ENCODE measurements at regions not wholly inside any gene's neighbourhood (a gene's known extent, or its start where the extent isn't known, plus 50 kb on each side); places are given as distances from the start of the nearest gene placed in this dataset.
"Not testable (repeated sequence)": the region's sequence is repeated elsewhere in the genome, so short reads cannot be mapped to it uniquely, and the experiment has no call there.

GRCh38 chr13:107916902-107917301 lies 298.4 kb downstream of the LIG4 start:
- not testable (repeated sequence) for H2AFZ ChIP-seq (ENCODE audit: low read depth, low read length); H3K79me2 ChIP-seq (replicated peaks; ENCODE audit: insufficient read depth, low read length); H3K27me3 ChIP-seq (ENCODE audit: insufficient read depth, low read depth, low read length); H3K4me3 ChIP-seq (ENCODE audit: low read length); H3K9me2 ChIP-seq (ENCODE audit: insufficient read depth, low read length); H3K36me3 ChIP-seq (ENCODE audit: insufficient read depth, low read length); H3K9me3 ChIP-seq (ENCODE audit: low read length); H3F3A ChIP-seq (ENCODE audit: insufficient read depth, low read length, poor library complexity, severe bottlenecking); H3K27ac ChIP-seq (ENCODE audit: low read length); H3K9ac ChIP-seq (ENCODE audit: low read length); H4K20me1 ChIP-seq (ENCODE audit: insufficient read depth); H3K4me2 ChIP-seq (ENCODE audit: low read length)

GRCh38 chr13:107912745-107913144 lies 302.6 kb downstream of the LIG4 start:
- H3F3A ChIP-seq (ENCODE audit: insufficient read depth, low read length, poor library complexity, severe bottlenecking): no peaks in the 10 kb centered on the region
- no peaks in the 10 kb centered on the region for H3K27me3 ChIP-seq (ENCODE audit: insufficient read depth, low read depth, low read length)
- no peak overlapping the region for H2AFZ ChIP-seq (ENCODE audit: low read depth, low read length)
- TF ChIP-seq RAD21 (conservative IDR thresholded peaks at IDR 0.05) (no peak), EP300 (conservative IDR thresholded peaks at IDR 0.05; ENCODE audit: poor library complexity, severe bottlenecking) (no peak), TAF1 (IDR thresholded peaks at IDR 0.05; ENCODE audit: low read depth) (no peak), EZH2 (IDR thresholded peaks at IDR 0.05; ENCODE audit: borderline replicate concordance, insufficient read depth, low read length, poor library complexity, severe bottlenecking) (no peak), SMC3 (conservative IDR thresholded peaks at IDR 0.05; ENCODE audit: poor library complexity) (no peak), POLR2AphosphoS5 (IDR thresholded peaks at IDR 0.05) (no peak), MXI1 (conservative IDR thresholded peaks at IDR 0.05; ENCODE audit: poor library complexity, severe bottlenecking) (no peak)
- TF ChIP-seq, protein P1, sequence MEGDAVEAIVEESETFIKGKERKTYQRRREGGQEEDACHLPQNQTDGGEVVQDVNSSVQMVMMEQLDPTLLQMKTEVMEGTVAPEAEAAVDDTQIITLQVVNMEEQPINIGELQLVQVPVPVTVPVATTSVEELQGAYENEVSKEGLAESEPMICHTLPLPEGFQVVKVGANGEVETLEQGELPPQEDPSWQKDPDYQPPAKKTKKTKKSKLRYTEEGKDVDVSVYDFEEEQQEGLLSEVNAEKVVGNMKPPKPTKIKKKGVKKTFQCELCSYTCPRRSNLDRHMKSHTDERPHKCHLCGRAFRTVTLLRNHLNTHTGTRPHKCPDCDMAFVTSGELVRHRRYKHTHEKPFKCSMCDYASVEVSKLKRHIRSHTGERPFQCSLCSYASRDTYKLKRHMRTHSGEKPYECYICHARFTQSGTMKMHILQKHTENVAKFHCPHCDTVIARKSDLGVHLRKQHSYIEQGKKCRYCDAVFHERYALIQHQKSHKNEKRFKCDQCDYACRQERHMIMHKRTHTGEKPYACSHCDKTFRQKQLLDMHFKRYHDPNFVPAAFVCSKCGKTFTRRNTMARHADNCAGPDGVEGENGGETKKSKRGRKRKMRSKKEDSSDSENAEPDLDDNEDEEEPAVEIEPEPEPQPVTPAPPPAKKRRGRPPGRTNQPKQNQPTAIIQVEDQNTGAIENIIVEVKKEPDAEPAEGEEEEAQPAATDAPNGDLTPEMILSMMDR (IDR thresholded peaks at IDR 0.05; ENCODE audit: poor library complexity, severe bottlenecking): no peak
- TF ChIP-seq, protein P2, sequence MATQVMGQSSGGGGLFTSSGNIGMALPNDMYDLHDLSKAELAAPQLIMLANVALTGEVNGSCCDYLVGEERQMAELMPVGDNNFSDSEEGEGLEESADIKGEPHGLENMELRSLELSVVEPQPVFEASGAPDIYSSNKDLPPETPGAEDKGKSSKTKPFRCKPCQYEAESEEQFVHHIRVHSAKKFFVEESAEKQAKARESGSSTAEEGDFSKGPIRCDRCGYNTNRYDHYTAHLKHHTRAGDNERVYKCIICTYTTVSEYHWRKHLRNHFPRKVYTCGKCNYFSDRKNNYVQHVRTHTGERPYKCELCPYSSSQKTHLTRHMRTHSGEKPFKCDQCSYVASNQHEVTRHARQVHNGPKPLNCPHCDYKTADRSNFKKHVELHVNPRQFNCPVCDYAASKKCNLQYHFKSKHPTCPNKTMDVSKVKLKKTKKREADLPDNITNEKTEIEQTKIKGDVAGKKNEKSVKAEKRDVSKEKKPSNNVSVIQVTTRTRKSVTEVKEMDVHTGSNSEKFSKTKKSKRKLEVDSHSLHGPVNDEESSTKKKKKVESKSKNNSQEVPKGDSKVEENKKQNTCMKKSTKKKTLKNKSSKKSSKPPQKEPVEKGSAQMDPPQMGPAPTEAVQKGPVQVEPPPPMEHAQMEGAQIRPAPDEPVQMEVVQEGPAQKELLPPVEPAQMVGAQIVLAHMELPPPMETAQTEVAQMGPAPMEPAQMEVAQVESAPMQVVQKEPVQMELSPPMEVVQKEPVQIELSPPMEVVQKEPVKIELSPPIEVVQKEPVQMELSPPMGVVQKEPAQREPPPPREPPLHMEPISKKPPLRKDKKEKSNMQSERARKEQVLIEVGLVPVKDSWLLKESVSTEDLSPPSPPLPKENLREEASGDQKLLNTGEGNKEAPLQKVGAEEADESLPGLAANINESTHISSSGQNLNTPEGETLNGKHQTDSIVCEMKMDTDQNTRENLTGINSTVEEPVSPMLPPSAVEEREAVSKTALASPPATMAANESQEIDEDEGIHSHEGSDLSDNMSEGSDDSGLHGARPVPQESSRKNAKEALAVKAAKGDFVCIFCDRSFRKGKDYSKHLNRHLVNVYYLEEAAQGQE (IDR thresholded peaks at IDR 0.05; ENCODE audit: borderline replicate concordance): no peak
- H3K9me3 ChIP-seq (ENCODE audit: low read length): no peaks in the 10 kb centered on the region
- no peaks in the 10 kb centered on the region for H4K20me1 ChIP-seq (ENCODE audit: insufficient read depth)
- H3K36me3 ChIP-seq (ENCODE audit: insufficient read depth, low read length): no peaks in the 10 kb centered on the region
- H3K79me2 ChIP-seq (replicated peaks; ENCODE audit: insufficient read depth, low read length): no peaks in the 10 kb centered on the region
- H3K9ac ChIP-seq (ENCODE audit: low read length): no peak overlapping the region
- no peak overlapping the region for H3K4me2 ChIP-seq (ENCODE audit: low read length)
- no peaks in the 10 kb centered on the region for H3K9me2 ChIP-seq (ENCODE audit: insufficient read depth, low read length)
- H3K27ac ChIP-seq (ENCODE audit: low read length): no peak overlapping the region
- no peak overlapping the region for H3K4me3 ChIP-seq (ENCODE audit: low read length)

Measured in neural cell (in vitro differentiated cells).